ENCODE measurements at regions not wholly inside any gene's neighbourhood (a gene's known extent, or its start where the extent isn't known, plus 50 kb on each side); places are given as distances from the start of the nearest gene placed in this dataset.
A peak's percentile ranks its signal among the peaks of the same experiment; 100 is the strongest.
"Not testable (repeated sequence)": the region's sequence is repeated elsewhere in the genome, so short reads cannot be mapped to it uniquely, and the experiment has no call there.

DNA sequence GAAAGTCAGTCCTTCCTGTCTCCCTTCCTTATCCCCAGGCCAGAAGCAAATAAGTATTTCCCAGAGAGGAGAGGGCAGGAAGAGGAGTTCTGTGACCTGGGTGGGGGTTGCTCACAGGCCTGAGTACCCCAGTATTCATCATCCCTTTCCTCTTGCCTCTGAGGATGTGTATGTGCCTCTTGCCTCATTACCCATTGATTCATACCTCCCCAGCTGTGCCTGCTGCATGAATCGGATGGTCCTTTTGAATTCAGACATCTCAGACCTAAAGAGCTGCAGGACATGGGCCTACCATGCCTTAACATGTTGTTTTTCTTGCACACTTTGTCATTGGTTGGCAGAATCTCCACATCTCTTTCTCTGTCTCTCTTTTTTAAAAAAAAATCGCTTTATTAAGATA, 112.8 kb upstream of the SHB start:
- DNase-seq, result no peak

DNA sequence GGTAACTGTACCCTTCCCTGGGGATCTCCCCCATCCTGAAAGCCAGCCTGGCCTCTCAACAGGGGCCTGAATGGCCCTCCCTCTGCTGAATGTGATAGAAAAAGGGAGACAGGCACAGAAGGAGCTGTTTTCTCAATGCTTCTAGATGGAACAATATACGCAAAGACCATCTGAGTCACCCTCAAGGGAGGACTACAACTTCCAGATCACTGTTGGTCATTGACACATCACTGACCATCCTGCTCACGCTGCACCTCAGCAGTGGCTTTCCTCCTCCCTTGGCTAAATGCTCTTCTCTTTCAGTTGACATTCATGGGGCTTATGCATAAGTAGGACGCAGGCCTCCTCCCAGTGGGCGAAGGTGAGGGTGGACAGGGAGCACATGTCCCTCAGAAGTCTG, 112.2 kb upstream of the SHB start:
- DNase-seq, result no peak

DNA sequence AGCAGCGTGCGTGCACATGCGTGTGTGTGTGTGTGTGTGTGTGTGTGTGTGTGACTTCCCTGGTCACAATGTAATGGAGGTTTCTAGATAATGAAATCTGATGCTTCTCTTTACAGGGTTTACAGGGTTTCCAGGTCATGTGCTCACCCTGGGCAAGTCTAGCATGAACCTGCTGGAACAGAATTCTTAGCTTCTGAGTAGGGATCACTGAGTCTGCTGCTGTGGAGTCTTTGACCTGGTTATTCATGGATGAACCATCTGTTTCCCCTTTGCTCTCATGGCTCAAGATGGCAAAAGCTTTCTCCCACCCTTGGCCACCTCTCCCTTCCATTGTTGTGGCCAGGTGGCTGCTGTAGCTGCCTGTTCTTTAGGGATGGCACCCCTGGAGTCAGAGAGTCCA, 111.6 kb upstream of the SHB start:
- no peak for DNase-seq

DNA sequence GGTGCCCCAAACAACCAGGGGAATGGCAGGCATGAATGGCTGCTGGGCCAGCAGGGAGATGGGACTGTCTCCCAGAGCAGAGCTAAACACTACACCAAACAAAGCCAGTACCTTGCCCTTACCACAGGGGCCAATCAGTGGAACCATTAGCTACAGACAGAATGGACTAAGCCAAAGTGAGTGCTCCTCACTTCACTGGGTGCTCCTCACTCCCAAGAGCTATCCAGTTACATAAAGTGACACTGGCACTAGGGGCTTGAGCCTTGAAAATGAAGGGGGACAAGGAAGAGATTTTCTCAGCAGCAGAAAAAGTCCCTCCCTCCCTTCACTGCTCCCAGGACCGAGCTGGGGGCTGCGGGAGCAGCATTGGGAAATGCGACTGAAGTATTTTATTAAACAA, 110.9 kb upstream of the SHB start:
- DNase-seq, result no peak

DNA sequence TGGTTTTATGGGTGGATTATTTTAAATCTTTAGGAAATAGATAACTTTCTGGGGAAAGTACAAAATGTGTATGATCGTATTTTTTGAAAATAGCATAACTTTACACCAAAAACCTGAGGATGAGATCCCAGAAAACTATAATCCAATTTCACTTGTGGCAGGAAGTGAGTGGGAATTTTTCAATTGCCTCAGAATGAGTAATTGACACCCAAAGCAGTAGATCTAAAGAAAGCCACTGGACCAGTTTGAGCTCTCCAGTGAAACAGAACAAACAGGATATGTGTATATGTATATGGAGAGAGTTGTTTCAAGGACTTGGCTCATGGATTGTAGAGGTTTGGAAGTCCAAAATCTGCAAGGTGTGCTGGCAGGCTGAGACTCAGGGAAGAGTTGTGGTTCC, 109.2 kb upstream of the SHB start:
- no peak for DNase-seq

DNA sequence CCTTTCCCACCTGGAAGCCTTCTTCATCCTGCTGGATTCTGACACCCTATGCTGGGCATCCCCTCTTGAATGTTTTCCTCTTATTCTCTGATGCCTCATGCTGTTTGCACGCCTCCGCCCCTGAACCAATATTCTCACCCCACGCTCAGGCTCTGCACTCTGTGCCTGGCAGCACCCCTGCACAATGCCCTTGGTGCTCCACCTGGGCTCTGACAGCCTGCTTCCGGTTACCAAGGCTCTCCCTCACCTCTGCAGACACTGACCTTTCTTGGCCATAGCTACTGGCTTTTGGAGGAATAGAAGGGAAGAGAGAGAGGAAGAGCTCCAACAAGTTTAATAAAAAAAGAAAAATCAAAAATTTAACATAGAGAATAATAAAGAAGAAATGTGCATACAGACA, 108.7 kb upstream of the SHB start:
- DNase-seq, result no peak

DNA sequence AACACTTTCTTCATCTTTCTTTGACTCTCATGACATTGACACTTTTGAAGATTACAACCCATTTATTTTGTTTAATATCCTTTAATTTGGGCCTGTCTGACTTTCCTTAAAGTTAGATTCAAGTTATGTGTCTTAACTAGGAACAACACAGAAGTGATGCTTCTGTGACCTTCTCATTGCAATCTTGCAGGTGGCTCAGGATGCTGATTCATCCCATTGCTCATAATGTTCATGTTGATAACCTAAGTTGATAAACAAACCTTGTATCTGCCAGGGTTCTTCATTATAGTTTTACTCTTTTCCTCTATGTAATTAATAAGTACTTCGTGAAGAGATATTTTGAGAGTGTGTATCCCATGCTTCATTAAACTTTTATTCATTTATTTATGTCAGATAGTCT, 107.2 kb upstream of the SHB start:
- DNase-seq, result no peak

DNA sequence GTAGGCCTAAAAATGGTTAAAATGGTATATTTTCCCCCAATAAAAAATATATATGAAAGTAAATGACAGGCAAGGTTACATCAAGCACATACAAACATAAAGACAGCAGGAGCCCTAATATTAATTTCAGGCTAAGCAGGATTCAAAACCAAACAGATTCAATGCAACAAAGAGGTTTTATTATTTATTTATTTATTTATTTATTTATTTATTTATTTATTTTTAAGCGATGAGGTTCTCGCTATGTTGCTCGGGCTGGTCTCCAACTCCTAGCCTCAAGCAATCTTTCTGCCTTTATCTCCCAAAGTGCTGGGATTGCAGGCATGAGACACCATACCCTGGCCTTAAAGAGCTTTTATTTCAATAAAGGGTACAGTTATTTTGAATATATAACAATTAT, 106.4 kb upstream of the SHB start:
- no peak for DNase-seq

DNA sequence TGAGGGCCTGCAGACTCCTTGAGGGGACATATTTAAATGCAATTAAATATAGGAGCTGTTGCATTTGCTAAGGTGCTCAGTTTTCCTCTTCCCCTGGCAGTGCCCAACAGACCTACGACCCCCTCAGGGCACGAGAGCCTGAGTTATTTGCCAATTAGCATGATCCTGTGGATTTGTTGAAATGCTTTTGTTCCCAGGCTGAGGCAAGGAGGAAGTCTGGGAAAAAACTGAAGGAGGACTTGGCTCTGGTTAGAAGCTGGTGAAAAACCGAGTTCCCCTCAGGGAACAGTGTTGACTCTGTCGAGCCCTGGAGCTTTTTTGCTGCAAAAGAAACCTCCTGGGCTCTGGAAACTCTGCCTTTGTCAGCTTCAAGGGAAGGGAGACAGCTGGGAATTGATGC, 103.6 kb upstream of the SHB start:
- no peak for DNase-seq

DNA sequence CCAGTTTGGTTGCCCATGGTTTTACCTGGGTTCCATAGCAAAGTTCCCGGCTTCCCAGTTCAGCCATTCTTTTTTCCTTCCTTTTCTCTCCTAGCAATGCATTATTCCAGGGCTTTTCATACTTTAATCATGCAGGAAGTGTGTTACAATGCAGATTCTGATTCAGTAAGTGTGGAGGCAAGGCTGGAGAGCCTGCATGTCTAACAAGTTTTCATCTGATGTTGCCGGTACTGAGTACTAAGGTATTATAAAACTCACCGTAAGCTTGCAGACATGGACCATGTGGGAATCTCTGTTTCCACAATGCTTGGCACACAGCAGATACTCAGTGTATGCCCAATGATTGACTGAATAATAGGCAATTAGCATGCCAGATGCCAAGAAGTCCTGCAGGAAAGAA, 102.9 kb upstream of the SHB start:
- DNase-seq, result no peak

DNA sequence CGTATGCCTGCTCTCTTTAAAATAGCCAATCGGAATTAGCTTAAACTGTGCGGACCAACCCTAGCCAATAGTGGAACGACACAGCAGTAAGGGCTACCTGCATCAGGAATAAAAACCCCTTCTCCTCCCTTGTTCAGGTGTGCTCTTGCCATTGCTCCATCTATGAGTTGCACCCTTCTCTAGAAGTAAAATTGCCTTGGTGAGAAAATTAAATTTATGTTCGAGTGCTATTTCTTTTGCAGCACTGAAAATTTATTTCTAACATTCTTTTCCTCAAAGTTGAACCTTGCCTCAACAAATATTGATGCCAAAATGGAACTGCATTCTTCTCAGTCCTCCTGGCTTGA, 102.5 kb upstream of the SHB start:
- DNase-seq, result no peak

DNA sequence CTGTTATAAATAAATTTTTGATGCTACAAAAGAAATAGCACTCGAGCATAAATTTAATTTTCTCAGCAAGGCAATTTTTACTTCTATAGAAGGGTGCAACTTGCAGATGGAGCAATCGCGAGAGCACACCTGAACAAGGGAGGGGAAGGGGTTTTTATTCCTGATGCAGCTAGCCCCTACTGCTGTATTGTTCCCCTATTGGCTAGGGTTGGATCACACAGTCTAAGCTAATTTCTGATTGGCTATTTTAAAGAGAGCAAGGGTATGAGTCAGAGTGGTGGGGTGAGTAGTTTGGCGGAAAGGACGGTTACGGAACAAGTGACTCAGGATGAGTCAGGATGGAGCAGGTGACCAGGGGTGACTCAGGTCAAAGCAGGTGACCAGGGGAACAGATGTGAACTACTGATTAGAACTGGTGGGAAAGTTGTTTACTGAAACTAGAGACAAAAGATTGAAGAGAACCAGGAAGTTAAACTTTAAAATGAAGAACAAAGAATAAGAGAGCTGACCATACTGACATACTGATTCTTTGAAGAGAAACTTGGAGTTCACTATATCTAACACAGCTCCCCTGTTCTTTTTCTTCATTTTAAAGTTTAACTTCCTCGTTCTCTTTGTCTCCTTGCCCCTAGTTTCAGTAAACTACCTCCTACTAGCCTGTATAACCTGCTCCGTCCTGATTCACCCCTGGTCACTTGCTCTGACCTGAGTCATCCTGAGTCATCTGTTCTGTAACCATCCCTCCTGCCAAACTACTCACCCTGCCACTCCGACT, 101.9 kb upstream of the SHB start:
- not testable (repeated sequence) for DNase-seq

DNA sequence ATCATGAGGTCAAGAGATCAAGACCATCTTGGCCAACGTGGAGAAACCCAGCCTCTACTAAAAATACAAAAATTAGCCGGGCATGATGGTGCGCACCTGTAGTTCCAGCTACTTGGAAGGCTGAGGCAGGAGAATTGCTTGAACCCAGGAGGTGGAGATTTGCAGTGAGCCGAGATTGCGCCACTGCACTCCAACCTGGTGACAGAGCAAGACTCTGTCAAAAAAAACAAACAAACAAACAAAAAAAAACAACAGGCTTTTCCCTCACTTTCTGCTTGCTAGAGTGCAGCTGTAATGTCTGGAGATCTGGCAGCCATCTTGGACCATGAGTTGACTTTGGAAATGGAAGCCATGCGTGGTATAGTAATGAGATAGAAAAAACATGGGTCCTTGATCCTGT, 101.1 kb upstream of the SHB start:
- not testable (repeated sequence) for DNase-seq

DNA sequence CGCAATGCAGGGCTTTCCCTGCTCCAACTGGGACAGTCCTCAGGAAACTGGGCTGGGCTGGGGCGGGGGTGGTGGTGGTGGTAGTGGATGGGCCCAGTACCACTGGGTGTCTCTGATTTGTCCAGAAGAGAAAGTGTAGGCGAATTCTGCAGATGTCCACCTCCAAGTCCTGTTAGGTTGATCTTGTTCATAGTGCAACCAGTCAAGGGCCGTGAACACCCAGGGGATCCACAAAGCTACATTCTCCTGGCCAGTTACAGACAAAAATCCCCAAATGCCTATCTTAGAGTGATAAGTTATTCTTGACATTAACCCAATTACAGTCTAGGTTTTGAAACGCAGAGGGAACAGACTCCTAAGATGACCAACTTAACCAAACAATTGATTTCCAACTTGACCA, 97.5 kb upstream of the SHB start:
- no peak for DNase-seq

DNA sequence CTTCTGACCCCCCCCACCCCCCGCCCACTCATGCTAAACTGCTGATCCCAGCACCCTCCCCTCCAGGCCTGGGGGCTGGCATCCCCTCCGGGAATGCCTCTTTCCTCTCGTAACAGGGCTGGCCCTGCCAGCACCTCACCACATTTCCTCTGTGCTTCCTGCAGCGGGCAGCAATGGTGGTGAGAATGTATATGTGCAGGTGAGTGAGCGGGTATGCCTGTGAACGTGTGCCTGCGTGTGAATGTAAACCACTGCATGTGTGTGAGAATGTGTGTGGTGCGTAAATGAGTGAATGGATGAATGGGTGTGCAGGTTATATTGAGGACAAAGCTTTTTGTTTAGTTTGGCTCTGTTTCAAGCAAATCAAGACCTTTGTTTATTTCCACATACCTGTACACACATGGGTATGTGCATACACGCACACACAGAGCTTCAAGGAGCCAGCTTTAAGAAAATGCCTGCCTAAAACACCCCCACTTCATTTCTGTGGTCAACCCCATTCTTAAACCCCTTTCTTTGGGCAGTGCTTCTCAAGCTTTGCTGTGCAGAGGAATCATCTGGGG, 95.7 kb upstream of the SHB start:
- DNase-seq, result no peak

DNA sequence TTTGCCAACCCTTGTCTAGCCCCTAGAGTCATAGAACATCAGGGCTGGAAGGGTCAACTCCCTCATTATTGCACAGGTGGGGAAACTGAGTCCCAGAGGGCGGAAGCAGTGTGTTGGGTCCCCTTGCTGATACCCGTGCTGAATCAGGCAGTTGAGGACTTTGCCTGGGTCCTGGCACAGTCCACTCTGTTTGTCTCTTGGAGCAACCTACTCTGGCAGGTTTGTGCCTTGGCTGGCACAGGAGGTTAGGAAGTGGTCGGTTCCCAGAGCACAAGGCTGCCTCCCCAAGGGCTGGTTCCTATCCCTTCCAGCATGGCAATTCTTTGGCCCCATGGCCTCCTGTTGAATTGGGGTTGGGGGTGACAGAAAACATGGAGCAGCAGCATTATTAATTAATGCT, 94.5 kb upstream of the SHB start:
- no peak for DNase-seq

DNA sequence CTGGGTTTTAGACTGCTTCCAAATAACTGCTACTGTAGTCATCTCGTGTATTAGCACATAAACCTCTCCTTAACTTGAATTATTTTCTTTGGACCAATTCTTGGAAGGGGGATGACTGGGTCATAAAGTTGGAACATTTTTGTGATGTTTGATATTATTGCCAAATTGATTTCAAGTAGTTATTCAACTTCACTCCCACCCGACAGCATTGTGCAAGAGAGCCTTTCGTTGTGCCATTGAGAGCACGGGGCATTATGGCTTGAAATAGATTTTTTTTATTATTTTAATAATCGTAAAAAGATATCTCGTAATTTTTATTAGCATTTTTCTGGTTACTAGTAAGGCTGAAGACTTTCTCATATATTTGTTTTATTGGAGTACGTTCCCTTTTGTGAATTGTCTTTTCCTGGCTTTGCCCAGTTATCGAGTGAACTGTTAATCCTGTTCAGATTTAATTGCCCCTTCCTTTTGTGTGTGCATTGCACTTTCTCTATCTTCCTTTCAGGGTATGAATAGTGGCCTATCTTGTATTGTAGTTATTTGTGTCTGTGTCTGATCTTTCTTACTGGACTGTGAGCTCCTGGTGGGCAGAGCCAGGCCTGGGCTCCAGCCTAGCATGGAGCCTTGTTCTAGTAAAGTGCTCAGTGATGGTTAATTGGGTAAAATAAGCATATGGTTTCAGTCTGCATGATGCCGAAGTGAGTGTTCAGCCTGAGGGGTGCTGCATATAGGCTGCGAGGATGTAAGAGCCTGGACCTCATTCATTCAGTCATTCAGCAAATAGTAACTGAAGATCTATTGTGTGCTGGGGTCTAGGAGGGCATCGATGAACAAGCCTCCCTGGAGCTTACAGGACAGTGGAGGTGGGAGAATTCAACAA, 93.5 kb upstream of the SHB start:
- DNase-seq, result no peak

DNA sequence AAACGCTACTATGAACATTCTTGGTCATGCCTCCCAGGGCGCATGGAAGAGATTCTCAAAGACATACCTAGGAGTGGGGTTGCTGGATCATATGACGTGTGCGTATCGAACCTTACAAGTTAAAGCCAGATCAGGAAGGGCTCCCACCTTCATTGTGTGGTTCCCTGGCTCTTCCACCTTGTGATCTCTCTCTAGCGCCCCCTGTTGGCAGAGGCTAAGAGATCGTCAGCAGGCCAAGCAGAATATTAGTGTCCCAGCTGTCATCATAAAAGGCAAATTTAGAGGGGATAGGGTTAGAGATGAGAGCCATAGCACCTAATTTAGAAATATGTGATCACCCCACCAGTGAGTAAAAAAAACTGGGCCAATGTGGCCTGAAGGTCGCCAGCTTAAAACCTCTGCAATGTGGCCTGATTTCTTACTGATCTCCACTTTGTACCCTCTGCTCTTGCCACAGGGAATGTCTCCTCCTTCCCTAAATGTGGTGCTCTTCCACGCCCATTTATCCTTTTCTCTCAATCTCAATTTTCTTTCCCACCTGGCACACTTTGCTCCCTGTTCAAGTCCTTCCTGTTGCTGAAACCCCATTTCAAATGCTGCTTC, 91.7 kb upstream of the SHB start:
- peak; percentile 53 for DNase-seq

DNA sequence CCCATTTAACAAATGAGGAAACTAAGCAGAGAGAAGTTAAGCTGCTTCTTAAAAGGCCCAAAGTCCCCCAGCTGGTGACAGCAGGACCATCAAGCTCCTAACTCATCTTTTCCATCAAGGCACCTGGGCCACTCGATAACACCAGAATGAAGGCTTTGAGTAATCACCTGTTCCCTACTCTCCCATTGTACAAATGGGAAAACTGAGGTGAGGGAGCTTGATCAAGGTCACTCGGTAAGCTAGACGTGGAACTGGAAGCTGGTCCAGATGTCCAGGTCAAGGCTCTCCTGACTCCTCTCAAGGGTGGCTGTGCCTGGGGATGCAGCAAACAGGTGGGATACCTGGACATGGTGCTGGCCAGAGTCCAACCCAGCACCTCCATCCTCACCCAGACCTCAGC, 90.6 kb upstream of the SHB start:
- no peak for DNase-seq

DNA sequence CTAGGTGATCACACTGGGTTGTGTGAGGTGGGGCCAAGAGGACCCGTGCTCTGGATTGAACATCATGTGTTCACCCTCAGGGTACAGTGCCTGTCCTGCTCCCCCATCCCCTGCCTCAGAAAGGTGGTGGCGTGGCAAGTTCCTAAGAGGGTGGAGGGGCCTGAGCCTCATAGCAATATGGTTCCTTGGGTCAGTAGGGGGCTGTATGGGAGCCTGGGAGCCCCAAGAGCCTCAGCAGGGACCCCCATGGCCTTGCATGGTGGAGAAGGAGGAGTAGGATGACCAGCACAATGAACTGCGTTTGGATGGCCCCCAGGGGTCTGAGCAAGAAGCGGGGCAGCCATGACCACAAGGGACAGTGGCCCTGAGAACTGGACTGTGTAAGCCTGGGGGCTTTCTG, 89.6 kb upstream of the SHB start:
- no peak for DNase-seq

DNA sequence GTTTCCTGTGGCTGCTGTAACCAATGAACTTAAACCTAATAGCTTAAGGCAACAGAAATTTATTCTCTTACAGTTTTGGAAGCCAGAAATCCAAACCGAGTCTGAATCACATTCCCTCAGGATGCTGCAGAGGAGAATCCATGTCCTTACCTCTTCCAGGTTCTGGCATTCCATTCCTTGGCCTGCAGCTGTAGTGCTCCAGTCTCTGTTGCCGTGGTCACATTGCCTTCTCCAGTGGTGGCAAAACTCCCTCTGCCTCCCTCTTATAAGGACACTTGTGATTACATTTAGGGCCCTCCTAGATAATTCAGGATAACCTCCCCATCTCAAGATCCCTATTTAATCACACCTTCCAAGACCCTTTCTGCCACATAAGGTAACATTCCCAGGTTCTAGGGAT, 88.7 kb upstream of the SHB start:
- no peak for DNase-seq

DNA sequence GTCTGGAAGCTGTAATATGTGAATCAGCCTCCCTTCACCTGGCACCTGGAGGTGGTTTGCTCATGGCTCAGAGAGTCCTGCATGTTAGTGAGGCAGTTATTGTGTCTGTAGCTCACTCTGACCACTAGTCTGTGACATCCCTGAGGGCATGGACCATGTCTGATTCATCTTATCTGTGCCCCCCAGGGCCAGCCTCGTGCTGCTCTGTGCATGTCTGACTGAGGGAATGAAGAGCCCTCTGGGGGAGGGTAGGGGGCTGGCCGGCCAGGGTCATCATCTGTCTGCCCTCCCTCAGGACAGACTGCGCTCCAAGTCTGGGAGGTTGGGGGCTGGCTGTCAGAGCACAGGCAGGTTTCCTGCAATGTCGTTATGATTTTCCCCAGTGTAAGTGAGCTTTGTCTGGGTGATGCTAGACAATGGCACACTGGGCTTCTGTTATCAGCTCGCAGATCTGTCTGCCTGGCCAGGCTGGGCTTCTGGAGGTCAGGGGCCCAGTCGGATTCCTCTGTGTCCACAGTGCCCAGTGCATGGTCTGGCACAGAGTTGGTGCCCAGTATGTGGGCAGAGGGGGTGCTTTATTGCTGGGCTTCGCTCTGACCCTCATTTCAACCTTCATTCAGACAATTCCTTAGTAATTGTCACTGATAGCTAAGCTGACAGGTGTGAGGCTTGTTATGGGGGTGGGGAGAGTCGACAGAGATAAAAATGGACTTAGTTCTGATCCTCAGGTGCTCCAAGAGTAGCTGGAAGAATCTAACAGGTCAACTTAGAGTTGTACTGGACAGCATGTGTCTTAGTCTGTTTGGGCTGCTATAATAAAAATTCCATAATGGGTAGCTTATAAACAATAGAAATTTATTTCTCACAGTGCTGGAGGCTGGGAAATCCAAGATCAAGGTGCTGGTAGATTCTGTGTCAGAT, 85.7 kb upstream of the SHB start:
- no peak for DNase-seq

DNA sequence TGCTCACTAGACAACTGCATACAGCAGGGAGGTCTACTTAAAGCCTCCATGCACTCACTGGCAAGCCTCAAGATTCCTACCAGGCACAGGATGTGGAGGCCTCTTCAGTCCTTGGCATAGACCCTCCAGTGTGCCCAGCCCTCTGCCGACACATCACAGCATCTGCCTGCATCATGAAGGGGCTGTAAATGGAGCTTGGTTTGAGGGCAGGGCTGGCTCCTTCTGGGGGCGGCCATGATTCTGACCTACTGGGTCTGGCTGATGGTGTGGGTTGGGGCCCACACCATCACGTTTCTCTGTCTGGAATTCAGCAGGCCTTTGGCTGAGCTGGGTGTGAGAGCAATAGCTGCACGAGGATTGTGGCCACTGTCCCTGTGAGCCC, 84.9 kb upstream of the SHB start:
- DNase-seq, result no peak

All from activated naive CD4-positive, alpha-beta T cell treated with Interleukin-2 at 50 U/mL for 16 hours (primary cell).